Head of caudate nucleus (tissue), 42 donors: ENCODE measurements at regions not wholly inside any gene's neighbourhood (a gene's known extent, or its start where the extent isn't known, plus 50 kb on each side); places are given as distances from the start of the nearest gene placed in this dataset.

Experiments used
- DNase-seq, 42 donors: peaks; one replicate each; pipeline versions ENCODE4 v3.0.0 to v3.0.0-alpha.2; 2020 to 2021; ENCODE audit warnings: mixed read lengths in 7 of 42
- intact Hi-C: fragments of 100-400 bp; cut with DNase I; formaldehyde crosslinking; loops from one replicate; pipeline ENCODE4 v1.15.0; 2022

GRCh38 chr2:219965287-219966194, 338.1 kb downstream of the SLC4A3 start:
- intact Hi-C loops: no loop called here
- no peak for DNase-seq

GRCh38 chr2:219967247-219968245, 340.1 kb downstream of the SLC4A3 start:
- DNase-seq: no peak

GRCh38 chr2:219968685-219969345, 341.4 kb downstream of the SLC4A3 start:
- DNase-seq: peak; percentile 21 to 89 (median 66)
- intact Hi-C loops: no loop called here

More at GRCh38 chr2:219967247-219968245, 340.1 kb downstream of the SLC4A3 start:
- intact Hi-C loops: no loop called here

- intact Hi-C loops: no loop called here
- DNase-seq: no peak
Observed at GRCh38 chr2:219969508-219969907, 342.1 kb downstream of the SLC4A3 start.

GRCh38 chr2:219973136-219973535, 345.7 kb downstream of the SLC4A3 start:
- intact Hi-C loops: no loop called here
- DNase-seq: no peak

- intact Hi-C loops: no loop called here
- no peak for DNase-seq
Observed at GRCh38 chr2:219976871-219977270, 349.4 kb downstream of the SLC4A3 start.

GRCh38 chr2:219980638-219981037, 353.2 kb downstream of the SLC4A3 start:
- intact Hi-C loops: no loop called here
- no peak for DNase-seq

- DNase-seq: no peak
- intact Hi-C loops: no loop called here
Observed at GRCh38 chr2:219983836-219984235, 356.4 kb downstream of the SLC4A3 start.

GRCh38 chr2:219985017-219985416, 357.6 kb downstream of the SLC4A3 start:
- intact Hi-C loops: no loop called here
- no peak for DNase-seq

GRCh38 chr2:219987830-219988229, 360.4 kb downstream of the SLC4A3 start:
- intact Hi-C loops: no loop called here
- DNase-seq: no peak

- DNase-seq: no peak
- intact Hi-C loops: no loop called here
Observed at GRCh38 chr2:219989744-219990143, 362.3 kb downstream of the SLC4A3 start.

- DNase-seq: no peak
- intact Hi-C loops: no loop called here
Observed at GRCh38 chr2:219991116-219991515, 363.7 kb downstream of the SLC4A3 start.

GRCh38 chr2:219995399-219995798, 368.0 kb downstream of the SLC4A3 start:
- intact Hi-C loops: no loop called here
- no peak for DNase-seq

GRCh38 chr2:219995991-219996765, 368.7 kb downstream of the SLC4A3 start:
- DNase-seq: no peak
- intact Hi-C loops: no loop called here

GRCh38 chr2:219997341-219997851, 370.0 kb downstream of the SLC4A3 start:
- intact Hi-C loops: no loop called here
- DNase-seq: peak; percentile 48 to 92 (median 80)

GRCh38 chr2:219998107-219998506, 370.7 kb downstream of the SLC4A3 start:
- DNase-seq: no peak
- intact Hi-C loops: no loop called here

GRCh38 chr2:219998714-219999227, 371.3 kb downstream of the SLC4A3 start:
- DNase-seq: no peak
- intact Hi-C loops: no loop called here

GRCh38 chr2:220000080-220000479, 372.6 kb downstream of the SLC4A3 start:
- DNase-seq: no peak
- intact Hi-C loops: no loop called here
